Endothelial cell of umbilical vein (primary cell): ENCODE measurements at regions not wholly inside any gene's neighbourhood (a gene's known extent, or its start where the extent isn't known, plus 50 kb on each side); places are given as distances from the start of the nearest gene placed in this dataset.

Experiments
- BruUV-seq: library from RNA; stranded (reverse); fragments of 400-500 nt; replicated peaks from 2 replicates; lab custom pipeline; 2021; lab: Mats Ljungman, UMichigan
- CTCF ChIA-PET: fragments of 300-600, 350-600 bp; sonication (Branson Sonifier 250); formaldehyde crosslinking; loops from one replicate; lab custom pipeline; 2021; ENCODE audit warnings: antibody characterized with exemption, inconsistent platforms; lab: Charles Lee
- POLR2A ChIA-PET: fragments of 300-600, 350-600 bp; sonication (Branson Sonifier 250); formaldehyde crosslinking; loops from one replicate; lab custom pipeline; 2021; ENCODE audit warnings: antibody characterized with exemption, inconsistent platforms; lab: Charles Lee
- DNase-seq: peaks from one replicate; pipeline ENCODE4 v3.0.0-alpha.2; 2011; ENCODE audit warnings: low read depth, low spot score
- FAIRE-seq: peaks from 2 replicates; lab custom pipeline; 2011; peaks lifted over from hg19 to GRCh38; lab: Jason Lieb, UNC
- H2AFZ ChIP-seq: 2 replicates; pipeline ENCODE4 v1.6.0; 2012; ENCODE audit warnings: low read depth, low read length, control low read depth, inconsistent platforms
- H3K27ac ChIP-seq: 2 replicates; pipeline ENCODE4 v1.5.1; 2011; ENCODE audit warnings: low read depth, mild to moderate bottlenecking, control low read depth, low read length, moderate library complexity; ENCODE audit not compliant: insufficient read depth
- H3K27me3 ChIP-seq, 2 experiments: 2 replicates each; pipeline versions ENCODE4 v1.6.0 to v1.6.1; 2011; ENCODE audit warnings: low read length in 2 of 2, mixed read lengths in 1 of 2; ENCODE audit not compliant: control insufficient read depth in 2 of 2, insufficient read depth in 2 of 2
- H3K36me3 ChIP-seq, 2 experiments: 2 replicates in 1 of 2; 3 replicates in 1 of 2; pipeline ENCODE4 v1.5.1; 2011; ENCODE audit warnings: low read length in 2 of 2, mild to moderate bottlenecking in 1 of 2, moderate library complexity in 1 of 2; ENCODE audit not compliant: control insufficient read depth in 2 of 2, insufficient read depth in 2 of 2; ENCODE audit errors: extremely low read depth in 1 of 2
- H3K4me1 ChIP-seq: 3 replicates; pipeline ENCODE4 v1.5.1; 2011; ENCODE audit warnings: mild to moderate bottlenecking, low read length; ENCODE audit not compliant: control insufficient read depth, insufficient read depth; ENCODE audit errors: extremely low read depth
- H3K4me2 ChIP-seq: 2 replicates; pipeline ENCODE4 v1.6.1; 2011; ENCODE audit warnings: low read length, control low read depth, mixed read lengths; ENCODE audit not compliant: insufficient read depth
- H3K4me3 ChIP-seq, 3 experiments: fragments of 200-600 bp in 1 of 3; sonication (generic), shearing (Covaris generic) in 1 of 3; replicated peaks in 1 of 3; 2 replicates each; pipeline ENCODE4 v1.5.1; 2011 to 2016; ENCODE audit warnings: control low read depth in 3 of 3, low read length in 3 of 3, mild to moderate bottlenecking in 2 of 3, inconsistent platforms in 1 of 3, low read depth in 1 of 3, moderate library complexity in 1 of 3; ENCODE audit not compliant: insufficient read depth in 1 of 3
- H3K79me2 ChIP-seq: 2 replicates; pipeline ENCODE4 v1.6.0; 2012; ENCODE audit warnings: low read length, inconsistent platforms; ENCODE audit not compliant: control insufficient read depth, insufficient read depth
- H3K9ac ChIP-seq: replicated peaks from 2 replicates; pipeline ENCODE3; 2011; ENCODE audit warnings: low read length, control low read depth; ENCODE audit not compliant: insufficient read depth; ENCODE audit errors: extremely low read depth
- H3K9me1 ChIP-seq: replicated peaks from 3 replicates; pipeline ENCODE4 v1.6.0; 2011; ENCODE audit warnings: mild to moderate bottlenecking, low read length; ENCODE audit not compliant: control insufficient read depth, insufficient read depth; ENCODE audit errors: extremely low read depth
- H3K9me3 ChIP-seq: replicated peaks from 2 replicates; pipeline ENCODE4 v1.5.1; 2012; ENCODE audit warnings: low read length, inconsistent platforms; ENCODE audit not compliant: control insufficient read depth, insufficient read depth
- H4K20me1 ChIP-seq: replicated peaks from 2 replicates; pipeline ENCODE3; 2011; ENCODE audit warnings: mild to moderate bottlenecking, low read length; ENCODE audit not compliant: control insufficient read depth, insufficient read depth; ENCODE audit errors: extremely low read depth
- EZH2 ChIP-seq: IDR thresholded peaks from 2 replicates; pipeline ENCODE4 v1.6.1; 2012; ENCODE audit warnings: borderline replicate concordance, low read depth, mild to moderate bottlenecking, moderate library complexity, low read length, inconsistent platforms; ENCODE audit not compliant: severe bottlenecking
- FOS ChIP-seq: IDR thresholded peaks from 2 replicates; pipeline ENCODE4 v1.6.1; 2011; ENCODE audit warnings: mild to moderate bottlenecking, low read length, moderate library complexity, borderline replicate concordance; ENCODE audit not compliant: insufficient read depth
- GATA2 ChIP-seq: IDR thresholded peaks from 2 replicates; pipeline ENCODE4 v1.7.0; 2011; ENCODE audit warnings: low read depth, mild to moderate bottlenecking, moderate library complexity, mixed read lengths, low read length; ENCODE audit not compliant: insufficient read length, insufficient read depth
- JUN ChIP-seq: IDR thresholded peaks from 2 replicates; pipeline ENCODE4 v1.6.1; 2011; ENCODE audit warnings: borderline replicate concordance, low read depth; ENCODE audit not compliant: insufficient read length, insufficient read depth
- MAX ChIP-seq: IDR thresholded peaks from 2 replicates; pipeline ENCODE4 v1.6.1; 2011; ENCODE audit not compliant: insufficient read depth, insufficient read length
- MYC ChIP-seq: IDR thresholded peaks from one replicate; pipeline ENCODE4 v1.6.1; 2011; ENCODE audit warnings: mild to moderate bottlenecking, low read depth, low read length
- POLR2A ChIP-seq: IDR thresholded peaks from 2 replicates; pipeline ENCODE4 v1.6.1; 2012; ENCODE audit warnings: low read depth, mild to moderate bottlenecking, control low read depth, low read length
- POLR2AphosphoS5 ChIP-seq: IDR thresholded peaks from 2 replicates; pipeline ENCODE4 v1.6.1; 2012; ENCODE audit warnings: low read depth, mild to moderate bottlenecking, control low read depth, low read length, moderate library complexity; ENCODE audit not compliant: insufficient read depth
- dilution Hi-C: fragments of 300-500 bp; cut with MboI; formaldehyde crosslinking; loops from one replicate; pipeline ENCODE4 v1.15.0; 2019; ENCODE audit warnings: low sequenced_read_pairs; ENCODE audit not compliant: extremely low pct_ligation_motif_present
- intact Hi-C: fragments of 100-400 bp; cut with micrococcal nuclease; formaldehyde crosslinking; loops from one replicate; pipeline ENCODE4 v1.10.0; 2022
- TF ChIP-seq, protein P1 (sequence below), 2 donors: IDR thresholded peaks; 1 replicate in 1 of 2; 2 replicates in 1 of 2; pipeline ENCODE4 v1.5.1; 2011; ENCODE audit warnings: low read length in 2 of 2, mild to moderate bottlenecking in 2 of 2, moderate library complexity in 2 of 2, control low read depth in 1 of 2, inconsistent platforms in 1 of 2, low read depth in 1 of 2; ENCODE audit not compliant: insufficient read depth in 1 of 2; ENCODE audit errors: extremely low read depth in 1 of 2

DNA sequence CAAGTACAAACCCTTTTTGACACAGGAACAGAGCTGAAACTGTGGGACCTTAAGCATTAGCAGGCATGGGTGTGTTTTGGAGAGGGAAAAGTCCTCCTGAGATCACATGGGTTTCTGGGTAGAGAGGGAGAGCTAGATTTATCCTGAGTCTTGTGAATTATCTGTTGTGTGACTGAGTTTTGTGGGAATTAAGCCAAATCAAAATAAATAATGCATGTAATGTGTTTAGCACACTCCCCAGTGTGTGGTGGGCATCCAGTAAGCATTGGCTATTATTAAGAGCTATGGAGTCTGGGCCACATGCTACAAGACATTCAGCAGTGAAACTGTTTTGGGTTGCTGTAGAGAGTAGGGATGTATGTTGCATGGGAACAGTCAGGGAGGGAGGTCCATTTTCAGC lies 75.3 kb upstream of the JAG1 start:
- BruUV-seq, result no TSS peak
- FAIRE-seq, result no peak

More for the DNA sequence above, 75.3 kb upstream of the JAG1 start:
- Histone ChIP-seq H3K9me3 (no peaks in the 10 kb centered on the region), H3K27me3 (no peaks in the 10 kb centered on the region), H3K9ac (no peak overlapping the region), H4K20me1 (no peaks in the 10 kb centered on the region), H2AFZ (no peak overlapping the region), H3K79me2 (no peaks in the 10 kb centered on the region), H3K36me3 (no peaks in the 10 kb centered on the region), H3K9me1 (no peaks in the 10 kb centered on the region), H3K4me2 (no peak overlapping the region), H3K4me3 (no peak overlapping the region), H3K27ac (no peak overlapping the region), H3K4me1 (no peaks in the 10 kb centered on the region)
- TF ChIP-seq, protein P1, sequence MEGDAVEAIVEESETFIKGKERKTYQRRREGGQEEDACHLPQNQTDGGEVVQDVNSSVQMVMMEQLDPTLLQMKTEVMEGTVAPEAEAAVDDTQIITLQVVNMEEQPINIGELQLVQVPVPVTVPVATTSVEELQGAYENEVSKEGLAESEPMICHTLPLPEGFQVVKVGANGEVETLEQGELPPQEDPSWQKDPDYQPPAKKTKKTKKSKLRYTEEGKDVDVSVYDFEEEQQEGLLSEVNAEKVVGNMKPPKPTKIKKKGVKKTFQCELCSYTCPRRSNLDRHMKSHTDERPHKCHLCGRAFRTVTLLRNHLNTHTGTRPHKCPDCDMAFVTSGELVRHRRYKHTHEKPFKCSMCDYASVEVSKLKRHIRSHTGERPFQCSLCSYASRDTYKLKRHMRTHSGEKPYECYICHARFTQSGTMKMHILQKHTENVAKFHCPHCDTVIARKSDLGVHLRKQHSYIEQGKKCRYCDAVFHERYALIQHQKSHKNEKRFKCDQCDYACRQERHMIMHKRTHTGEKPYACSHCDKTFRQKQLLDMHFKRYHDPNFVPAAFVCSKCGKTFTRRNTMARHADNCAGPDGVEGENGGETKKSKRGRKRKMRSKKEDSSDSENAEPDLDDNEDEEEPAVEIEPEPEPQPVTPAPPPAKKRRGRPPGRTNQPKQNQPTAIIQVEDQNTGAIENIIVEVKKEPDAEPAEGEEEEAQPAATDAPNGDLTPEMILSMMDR (IDR thresholded peaks at IDR 0.05; ENCODE audit: extremely low read depth in 1 of 2, insufficient read depth in 1 of 2, low read depth in 1 of 2, low read length in 2 of 2), result no peak
- TF ChIP-seq GATA2 (no peak), POLR2AphosphoS5 (no peak), EZH2 (no peak), MAX (no peak), POLR2A (no peak), FOS (no peak), JUN (no peak), MYC (no peak)
- intact Hi-C loops, result no loop called here
- ChIA-PET POLR2A (no interaction called here), CTCF (interaction anchor here (1.0 kb wide), 1 partner anchor 10 kb away, joined by 4 read pairs; no protein-coding TSS in a partner anchor)
- no peak for DNase-seq
- dilution Hi-C loops, result no loop called here
